GM10266 (cell line): ENCODE measurements at regions not wholly inside any gene's neighbourhood (a gene's known extent, or its start where the extent isn't known, plus 50 kb on each side); places are given as distances from the start of the nearest gene placed in this dataset.

ENCODE experiments used
- DNase-seq: peaks from one replicate; pipeline ENCODE4 v3.0.0; 2012; ENCODE audit errors: extremely low spot score
- TF ChIP-seq, protein P1 (sequence below): IDR thresholded peaks from 2 replicates; pipeline ENCODE4 v1.5.1; 2012; ENCODE audit warnings: mild to moderate bottlenecking, low read depth; ENCODE audit not compliant: control insufficient read depth, insufficient read depth; ENCODE audit errors: missing control alignments

DNA sequence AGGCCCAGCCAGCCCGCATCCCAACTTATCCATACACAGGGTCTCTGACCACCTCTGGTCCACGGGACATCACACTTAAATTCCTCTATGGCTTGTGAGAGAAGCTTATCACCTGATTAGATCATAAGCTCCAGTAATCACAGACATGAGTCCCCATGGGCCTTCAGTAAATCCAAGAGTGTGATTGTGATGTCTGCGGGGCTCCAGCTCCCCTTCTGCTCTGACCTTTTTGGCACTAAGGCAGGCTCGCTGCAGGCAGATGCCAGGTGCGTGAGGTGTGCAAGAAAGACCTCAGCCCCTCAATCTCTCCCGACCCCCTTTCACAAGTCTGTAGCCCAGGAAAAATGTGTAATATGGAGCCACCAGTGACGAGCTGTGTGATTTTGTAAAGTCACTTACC, 127.6 kb upstream of the DUSP22 start:
- TF ChIP-seq, protein P1, sequence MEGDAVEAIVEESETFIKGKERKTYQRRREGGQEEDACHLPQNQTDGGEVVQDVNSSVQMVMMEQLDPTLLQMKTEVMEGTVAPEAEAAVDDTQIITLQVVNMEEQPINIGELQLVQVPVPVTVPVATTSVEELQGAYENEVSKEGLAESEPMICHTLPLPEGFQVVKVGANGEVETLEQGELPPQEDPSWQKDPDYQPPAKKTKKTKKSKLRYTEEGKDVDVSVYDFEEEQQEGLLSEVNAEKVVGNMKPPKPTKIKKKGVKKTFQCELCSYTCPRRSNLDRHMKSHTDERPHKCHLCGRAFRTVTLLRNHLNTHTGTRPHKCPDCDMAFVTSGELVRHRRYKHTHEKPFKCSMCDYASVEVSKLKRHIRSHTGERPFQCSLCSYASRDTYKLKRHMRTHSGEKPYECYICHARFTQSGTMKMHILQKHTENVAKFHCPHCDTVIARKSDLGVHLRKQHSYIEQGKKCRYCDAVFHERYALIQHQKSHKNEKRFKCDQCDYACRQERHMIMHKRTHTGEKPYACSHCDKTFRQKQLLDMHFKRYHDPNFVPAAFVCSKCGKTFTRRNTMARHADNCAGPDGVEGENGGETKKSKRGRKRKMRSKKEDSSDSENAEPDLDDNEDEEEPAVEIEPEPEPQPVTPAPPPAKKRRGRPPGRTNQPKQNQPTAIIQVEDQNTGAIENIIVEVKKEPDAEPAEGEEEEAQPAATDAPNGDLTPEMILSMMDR, result no peak
- DNase-seq, result no peak

DNA sequence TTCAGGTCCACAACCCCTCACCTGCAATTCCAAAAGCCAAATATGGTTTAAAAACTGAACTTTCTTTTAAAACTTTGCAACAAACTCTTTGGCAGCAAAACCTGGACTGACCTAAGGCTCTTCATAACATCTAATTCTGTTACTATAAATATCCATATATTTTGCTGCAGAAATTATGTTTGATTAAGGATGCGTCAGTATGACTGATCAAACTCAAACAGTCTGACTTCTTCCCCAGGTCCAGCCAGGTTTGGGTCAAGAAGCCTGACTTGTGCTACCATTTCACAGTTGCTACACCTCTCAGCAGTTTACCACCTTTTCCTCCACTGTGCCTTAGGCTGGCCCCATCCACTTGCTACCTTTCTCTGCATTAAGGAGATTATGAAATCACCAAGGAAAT, 127.0 kb upstream of the DUSP22 start:
- TF ChIP-seq, protein P1, result no peak
- DNase-seq, result no peak

DNA sequence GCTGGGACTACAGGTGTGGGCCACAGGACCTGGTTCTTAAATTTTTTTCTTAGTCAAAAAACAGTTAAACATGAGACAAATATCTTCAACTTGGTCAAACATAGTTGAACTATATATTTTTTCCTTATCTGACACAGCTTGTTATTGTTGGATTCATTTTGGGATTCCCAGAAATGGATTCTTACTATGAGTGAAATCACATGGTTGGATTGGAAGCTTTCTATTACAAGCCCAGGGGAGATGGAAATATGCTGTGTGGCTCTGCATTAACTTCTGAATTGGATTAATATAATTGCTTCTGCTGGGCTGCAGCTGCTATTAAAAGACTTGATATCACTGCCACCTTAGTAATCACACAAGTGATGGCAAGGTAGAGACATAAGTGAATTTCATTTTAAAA, 126.4 kb upstream of the DUSP22 start:
- no peak for DNase-seq
- TF ChIP-seq, protein P1, result no peak

DNA sequence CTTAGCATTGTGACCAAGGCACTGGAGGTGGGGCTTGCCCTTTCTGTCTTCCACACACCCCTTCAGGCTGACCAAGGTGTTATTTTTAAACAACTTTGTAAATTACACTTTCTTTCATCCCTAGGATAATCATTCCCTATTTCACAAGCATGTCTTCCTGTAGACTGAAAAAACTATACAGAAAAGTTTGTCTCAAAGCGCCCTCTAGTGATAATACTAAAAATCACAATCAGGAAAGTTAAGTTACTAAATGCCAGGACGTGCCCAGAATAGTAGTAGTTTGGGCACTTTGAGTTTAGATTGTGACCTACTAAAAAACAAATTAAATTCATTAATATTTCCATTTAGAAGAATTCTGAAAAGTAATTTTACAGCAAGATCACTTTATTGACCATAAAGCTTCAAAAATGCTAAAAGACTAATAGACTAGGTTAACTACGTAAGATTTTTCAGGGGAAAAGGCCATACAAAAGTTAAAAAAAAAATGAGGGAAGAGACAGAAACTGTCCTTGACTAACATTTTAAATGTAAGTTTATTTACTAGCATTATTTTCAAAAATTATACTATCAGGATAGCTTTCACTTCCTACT, 123.3 kb upstream of the DUSP22 start:
- TF ChIP-seq, protein P1, result peak; percentile 57
- DNase-seq, result peak; percentile 40

DNA sequence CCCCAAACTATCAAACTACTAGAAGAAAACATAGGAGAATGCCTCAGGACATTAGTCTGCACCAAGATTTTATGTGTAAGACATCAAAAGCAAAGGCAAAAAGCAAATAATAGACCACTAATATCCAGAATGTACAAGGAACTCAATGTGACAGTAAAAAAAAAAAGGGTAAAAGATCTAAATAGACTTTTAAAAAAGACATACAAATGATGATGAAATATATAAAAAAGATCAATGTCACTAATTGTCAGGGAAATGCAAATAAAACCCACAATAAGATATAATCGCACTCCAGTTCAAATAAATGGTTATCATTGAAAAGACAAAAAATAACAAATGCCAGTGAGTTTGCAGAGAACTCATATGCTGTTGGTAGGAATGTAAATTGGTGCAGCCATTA, 118.3 kb upstream of the DUSP22 start:
- DNase-seq, result no peak

DNA sequence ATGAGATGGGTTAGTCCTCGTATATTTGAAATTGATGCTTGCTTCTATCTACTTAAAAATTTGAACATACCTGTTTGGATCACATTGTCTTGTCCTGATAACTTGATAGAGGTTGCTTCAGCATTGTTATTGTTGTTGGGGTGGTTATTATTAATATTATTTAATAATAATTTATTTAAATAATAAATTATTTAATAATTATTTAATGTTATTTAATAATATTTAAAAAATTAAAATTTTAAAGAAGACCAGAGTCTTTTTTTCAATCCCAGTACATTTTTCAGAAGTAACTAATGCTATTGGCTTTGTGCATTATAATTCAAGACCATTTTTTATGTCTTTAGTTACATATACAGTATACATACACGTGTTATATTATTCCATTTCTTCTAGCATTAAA, 116.6 kb upstream of the DUSP22 start:
- no peak for DNase-seq
- TF ChIP-seq, protein P1, result no peak

More for the DNA sequence above, 118.3 kb upstream of the DUSP22 start:
- TF ChIP-seq, protein P1, result no peak

DNA sequence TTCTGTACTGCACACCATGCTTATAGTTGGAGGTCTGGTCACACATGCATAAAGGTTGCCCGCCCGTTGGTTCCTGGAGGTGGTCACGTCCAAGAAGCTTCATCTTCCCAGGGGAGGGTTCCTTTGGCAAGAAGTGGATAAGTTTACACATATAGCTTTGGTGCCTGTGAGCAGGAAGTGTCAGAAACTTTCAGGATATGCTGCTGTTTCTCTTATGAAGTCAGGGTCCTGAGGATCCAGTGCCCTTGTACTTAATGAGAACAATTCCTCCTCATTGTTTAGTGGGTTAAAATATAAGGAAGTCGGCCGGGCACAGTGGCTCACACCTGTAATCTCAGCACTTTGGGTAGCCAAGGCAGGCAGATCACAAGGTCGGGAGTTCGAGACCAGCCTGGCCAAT, 115.5 kb upstream of the DUSP22 start:
- DNase-seq, result no peak
- TF ChIP-seq, protein P1, result no peak
